ENCODE measurements at regions not wholly inside any gene's neighbourhood (a gene's known extent, or its start where the extent isn't known, plus 50 kb on each side); places are given as distances from the start of the nearest gene placed in this dataset.

- TF ChIP-seq EZH2 (IDR thresholded peaks at IDR 0.05; ENCODE audit: insufficient read depth, poor library complexity, severe bottlenecking), result no peak
- TF ChIP-seq EZH2phosphoT487 (IDR thresholded peaks at IDR 0.05; ENCODE audit: insufficient read depth, low read depth), result no peak
Observed at GRCh38 chr12:107233551-107233950, 140.2 kb upstream of the CRY1 start.

Data from GM23248 (cell line).